Mononuclear cell (primary cell): ENCODE measurements at regions not wholly inside any gene's neighbourhood (a gene's known extent, or its start where the extent isn't known, plus 50 kb on each side); places are given as distances from the start of the nearest gene placed in this dataset.
A peak's percentile ranks its signal among the peaks of the same experiment; 100 is the strongest.
"Not testable (repeated sequence)": the region's sequence is repeated elsewhere in the genome, so short reads cannot be mapped to it uniquely, and the experiment has no call there.

ENCODE experiments used
- H3K27me3 ChIP-seq: 2 replicates; pipeline ENCODE4 v1.6.0; 2011; ENCODE audit warnings: low read length, control low read depth; ENCODE audit not compliant: insufficient read depth
- H3K4me1 ChIP-seq: 2 replicates; pipeline ENCODE4 v1.5.1; 2011; ENCODE audit warnings: mild to moderate bottlenecking, low read length, control low read depth; ENCODE audit not compliant: insufficient read depth
- H3K4me3 ChIP-seq: 2 replicates; pipeline ENCODE4 v1.5.1; 2011; ENCODE audit warnings: mild to moderate bottlenecking, low read length, moderate library complexity
- H3K9me3 ChIP-seq: 2 replicates; pipeline ENCODE4 v1.5.1; 2011; ENCODE audit warnings: low read depth, mild to moderate bottlenecking, control low read depth, low read length

DNA sequence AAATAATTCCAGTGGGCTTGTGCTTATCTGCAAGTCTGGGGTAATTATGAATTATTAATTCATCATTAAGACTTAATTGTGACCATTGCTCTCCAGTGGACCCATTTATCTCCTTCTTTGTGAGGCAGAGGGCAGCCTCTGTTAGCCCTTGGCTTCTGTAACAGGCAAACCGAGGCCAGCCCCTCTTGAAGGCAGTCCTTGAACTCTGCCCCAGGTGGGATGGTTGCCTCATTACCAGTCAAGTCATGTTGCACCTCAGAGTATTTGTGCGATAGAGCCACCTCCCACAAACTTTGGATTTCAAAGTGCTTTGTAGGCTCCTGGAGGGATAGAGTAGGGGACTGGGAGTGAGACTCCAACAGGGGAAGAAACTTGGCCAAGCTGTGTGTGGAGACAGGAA lies 468.0 kb upstream of the ZNG1F start:
- not testable (repeated sequence) for H3K9me3 ChIP-seq, H3K27me3 ChIP-seq, H3K4me1 ChIP-seq, H3K4me3 ChIP-seq

- H3K4me3 ChIP-seq, H3K9me3 ChIP-seq, H3K27me3 ChIP-seq: not testable (repeated sequence)
Measured at GRCh38 chr9:41655071-41655554, 466.0 kb upstream of the ZNG1F start.

DNA sequence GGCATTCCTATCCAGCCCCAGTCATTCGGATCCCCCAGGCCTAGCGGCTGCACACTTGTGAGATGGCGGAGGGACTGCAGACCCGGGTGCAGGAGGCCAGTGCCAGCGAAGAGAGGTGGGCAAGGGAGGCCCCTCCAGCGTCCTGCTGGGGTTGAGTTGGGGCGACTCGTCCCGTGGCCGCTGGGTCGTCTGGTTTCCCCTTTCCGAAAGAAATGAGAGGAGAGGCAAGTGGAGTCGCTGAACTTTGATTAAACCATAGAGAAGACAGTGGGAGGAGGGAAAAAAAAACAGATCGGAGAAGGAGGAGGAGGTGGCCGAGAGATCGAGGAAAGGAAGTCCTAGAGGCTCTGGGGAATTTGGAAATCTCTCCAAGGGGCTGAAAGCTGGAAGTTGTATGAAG lies 465.2 kb upstream of the ZNG1F start:
- not testable (repeated sequence) for H3K4me1 ChIP-seq, H3K9me3 ChIP-seq, H3K27me3 ChIP-seq, H3K4me3 ChIP-seq

More at GRCh38 chr9:41655071-41655554, 466.0 kb upstream of the ZNG1F start:
- H3K4me1 ChIP-seq, result not testable (repeated sequence)

GRCh38 chr9:41653560-41654340 lies 464.6 kb upstream of the ZNG1F start:
- H3K4me3 ChIP-seq, H3K4me1 ChIP-seq: not testable (repeated sequence)

DNA sequence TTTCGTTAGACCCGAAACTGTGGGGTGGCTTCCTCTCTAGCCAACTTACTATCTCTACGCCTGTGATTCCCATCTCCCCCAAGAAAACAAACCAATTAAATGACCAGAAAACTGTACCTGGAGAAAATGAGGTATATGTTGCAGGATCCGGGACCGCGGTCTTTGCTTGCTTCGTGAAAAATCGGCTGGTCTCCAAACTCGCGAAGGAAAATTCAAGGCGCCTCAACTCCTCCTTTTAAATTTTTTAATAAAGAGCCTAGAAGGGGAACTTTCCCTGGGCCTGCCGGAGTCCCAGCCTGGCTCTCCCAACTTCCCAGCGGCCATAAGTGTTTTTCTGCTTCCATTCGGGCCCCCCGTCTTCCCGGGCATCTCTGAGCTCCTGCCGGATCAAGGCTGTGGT lies 463.7 kb upstream of the ZNG1F start:
- H3K27me3 ChIP-seq, H3K9me3 ChIP-seq, H3K4me3 ChIP-seq, H3K4me1 ChIP-seq: not testable (repeated sequence)

More at GRCh38 chr9:41653560-41654340, 464.6 kb upstream of the ZNG1F start:
- H3K9me3 ChIP-seq, H3K27me3 ChIP-seq: not testable (repeated sequence)

DNA sequence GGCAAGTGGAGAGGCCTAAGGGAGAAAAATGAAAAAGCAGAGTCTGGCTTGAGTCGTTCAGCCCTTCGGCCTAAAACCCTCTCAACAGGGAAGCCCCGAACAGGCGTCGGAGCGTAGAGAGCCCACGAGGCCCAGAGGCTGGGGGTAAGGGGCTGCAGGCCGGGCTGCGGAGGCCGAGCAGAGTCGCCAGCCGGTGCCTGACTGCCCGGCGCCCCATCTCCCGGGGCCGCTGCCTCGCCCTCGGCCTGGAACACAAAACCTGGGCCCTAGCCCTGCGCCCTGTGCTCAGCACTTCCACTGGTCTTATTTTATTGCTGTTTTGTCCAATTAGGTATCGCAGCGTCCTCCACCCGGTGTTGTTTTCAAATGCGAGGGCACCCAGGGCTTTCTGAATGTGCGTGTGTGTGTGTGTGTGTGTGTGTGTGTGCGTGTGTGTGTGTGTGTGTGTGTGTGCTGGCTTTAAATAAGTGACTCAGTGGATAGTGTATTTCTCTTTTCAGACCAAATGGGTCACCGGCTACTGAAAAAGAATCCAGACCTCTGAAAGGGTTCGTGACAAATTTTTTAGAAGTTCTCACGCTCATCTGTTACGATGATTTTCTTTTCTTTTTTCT lies 463.1 kb upstream of the ZNG1F start:
- H3K4me3 ChIP-seq, H3K27me3 ChIP-seq, H3K9me3 ChIP-seq, H3K4me1 ChIP-seq: not testable (repeated sequence)

- not testable (repeated sequence) for H3K4me1 ChIP-seq, H3K9me3 ChIP-seq, H3K27me3 ChIP-seq, H3K4me3 ChIP-seq
Measured at GRCh38 chr9:41650086-41650485, 461.0 kb upstream of the ZNG1F start.

GRCh38 chr9:41648564-41648963 lies 459.4 kb upstream of the ZNG1F start:
- not testable (repeated sequence) for H3K4me3 ChIP-seq, H3K9me3 ChIP-seq, H3K27me3 ChIP-seq, H3K4me1 ChIP-seq

GRCh38 chr9:41646246-41646645 lies 457.1 kb upstream of the ZNG1F start:
- not testable (repeated sequence) for H3K27me3 ChIP-seq, H3K4me1 ChIP-seq, H3K4me3 ChIP-seq, H3K9me3 ChIP-seq

DNA sequence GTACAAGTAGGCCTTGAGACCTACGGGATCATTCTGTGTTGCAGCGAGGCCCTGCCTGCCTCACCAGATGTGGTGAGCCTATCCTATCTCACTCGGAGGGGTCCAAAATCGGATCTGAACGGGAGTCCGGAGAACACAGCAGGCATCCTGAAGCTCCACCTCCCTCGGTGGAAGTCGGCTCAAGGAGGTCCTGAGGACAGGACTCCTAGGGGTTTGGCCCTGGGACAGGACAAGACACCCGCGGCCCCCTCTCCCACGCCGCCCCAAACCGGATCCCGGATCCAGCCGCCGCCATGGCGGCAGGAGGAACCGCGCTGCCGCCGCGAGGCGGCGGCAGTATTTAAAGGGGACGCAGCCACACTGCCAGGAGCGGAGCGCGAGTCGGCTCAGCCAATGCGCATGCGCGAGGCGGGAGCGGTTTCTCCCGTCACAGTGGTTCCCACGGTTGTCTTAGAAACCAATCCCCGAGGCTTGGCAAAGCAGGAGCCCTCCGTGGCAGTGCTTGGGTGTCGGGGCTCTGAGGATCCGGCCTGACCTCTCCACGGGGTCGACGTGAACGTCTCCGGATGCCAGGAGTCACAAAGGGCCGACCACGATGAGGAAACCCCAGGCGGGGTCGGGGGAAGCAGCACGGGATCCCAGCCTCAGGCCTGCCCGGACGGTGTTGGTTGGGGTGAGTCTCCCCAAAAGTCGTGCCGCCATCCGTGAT lies 454.6 kb upstream of the ZNG1F start:
- not testable (repeated sequence) for H3K9me3 ChIP-seq, H3K27me3 ChIP-seq, H3K4me1 ChIP-seq
- peak overlapping the region; percentile 43 for H3K4me3 ChIP-seq

- H3K27me3 ChIP-seq, H3K9me3 ChIP-seq, H3K4me1 ChIP-seq, H3K4me3 ChIP-seq: not testable (repeated sequence)
Measured at GRCh38 chr9:41633726-41634125, 444.6 kb upstream of the ZNG1F start.

- H3K4me1 ChIP-seq, H3K27me3 ChIP-seq, H3K9me3 ChIP-seq, H3K4me3 ChIP-seq: not testable (repeated sequence)
Measured at GRCh38 chr9:41623666-41624065, 434.5 kb upstream of the ZNG1F start.

DNA sequence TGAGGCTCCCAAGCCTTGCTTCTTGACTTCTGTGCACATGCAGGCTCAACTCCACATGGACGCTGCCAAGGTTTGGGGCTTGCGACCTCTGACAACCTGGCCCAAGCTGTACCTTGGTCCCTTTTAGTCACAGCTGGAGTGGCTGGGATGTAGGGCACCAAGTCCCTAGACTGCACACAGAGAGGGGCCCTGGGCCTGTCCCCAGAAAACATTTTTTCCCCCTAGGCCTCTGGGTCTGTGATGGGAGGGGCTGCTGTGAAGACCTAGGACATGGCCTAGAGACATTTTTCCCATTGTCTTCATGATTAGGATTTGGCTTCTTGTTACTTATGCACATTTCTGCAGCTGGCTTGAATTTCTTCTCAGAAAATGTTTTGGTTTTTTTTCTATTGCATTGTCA lies 430.1 kb upstream of the ZNG1F start:
- not testable (repeated sequence) for H3K4me3 ChIP-seq, H3K4me1 ChIP-seq, H3K9me3 ChIP-seq, H3K27me3 ChIP-seq

DNA sequence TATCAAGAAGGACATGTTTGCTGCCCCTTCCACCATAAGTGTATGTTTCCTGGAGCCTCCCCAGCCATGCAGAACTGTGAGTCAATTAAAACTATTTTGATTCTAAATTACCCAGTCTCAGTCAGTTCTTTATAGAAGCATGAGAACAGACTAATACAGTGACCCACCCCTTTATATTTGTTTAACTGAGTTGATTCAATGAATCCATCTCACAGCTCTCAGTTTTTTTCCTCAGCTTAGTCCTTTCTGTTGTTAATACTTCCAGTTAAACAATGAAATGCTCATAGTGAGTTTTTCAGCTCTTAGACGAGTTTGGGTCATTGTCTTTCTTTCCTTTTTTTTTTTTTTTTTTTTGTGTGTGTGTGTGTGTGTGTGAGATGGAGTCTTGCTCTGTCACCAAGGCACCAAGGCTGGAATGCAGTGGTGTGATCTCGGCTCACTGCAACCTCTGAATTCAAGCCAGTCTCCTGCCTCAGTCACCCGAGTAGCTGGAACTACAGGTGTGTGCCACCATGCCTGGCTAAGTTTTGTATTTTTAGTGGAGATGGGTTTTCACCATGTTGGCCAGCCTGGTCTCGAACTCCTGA lies 417.9 kb upstream of the ZNG1F start:
- H3K27me3 ChIP-seq, H3K4me1 ChIP-seq, H3K4me3 ChIP-seq, H3K9me3 ChIP-seq: not testable (repeated sequence)

GRCh38 chr9:41565572-41565971 lies 376.5 kb upstream of the ZNG1F start:
- H3K9me3 ChIP-seq, H3K27me3 ChIP-seq, H3K4me1 ChIP-seq, H3K4me3 ChIP-seq: not testable (repeated sequence)
